ENCODE measurements at regions not wholly inside any gene's neighbourhood (a gene's known extent, or its start where the extent isn't known, plus 50 kb on each side); places are given as distances from the start of the nearest gene placed in this dataset.

DNA sequence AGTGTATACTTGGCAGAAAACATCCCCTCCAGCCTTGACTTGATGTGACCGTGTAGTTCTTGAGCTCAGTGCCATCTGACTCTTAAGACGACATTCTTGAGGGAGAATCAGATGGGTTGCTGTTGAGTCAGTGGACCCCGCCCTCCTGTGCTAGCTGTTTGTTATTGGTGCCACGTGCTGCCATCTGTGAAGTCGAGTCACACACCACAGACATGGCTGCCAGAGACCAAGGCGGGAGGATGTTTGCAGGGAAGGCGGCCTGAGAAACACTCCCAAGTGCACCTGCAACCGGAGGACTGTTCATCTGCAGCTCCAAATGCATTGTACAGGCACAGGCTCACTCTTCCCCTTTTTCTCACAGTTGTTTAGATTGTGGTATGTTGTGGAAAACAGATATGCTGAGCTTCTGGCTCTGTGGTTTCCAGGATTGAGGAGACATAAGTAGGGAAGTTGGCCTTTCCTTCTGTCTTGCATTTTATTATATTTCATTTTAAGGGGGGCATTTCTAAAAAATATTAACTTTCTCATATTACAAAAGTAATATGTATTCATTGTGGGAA, 345.3 kb upstream of the ZFP64 start:
- no peak for DNase-seq
- no peak for TF ChIP-seq CTCF (IDR thresholded peaks at IDR 0.05)
- no peak overlapping the region for H3K27ac Mint-ChIP-seq
- H3K9me3 Mint-ChIP-seq = peaks cover 44% of the 10 kb centered on the region
- peaks cover 4% of the 10 kb centered on the region; the same call in 1 of the 2 replicates for H3K36me3 Mint-ChIP-seq (ENCODE audit: low read depth)
- no peaks in the 10 kb centered on the region; the same call in 1 of the 2 replicates for H3K4me1 Mint-ChIP-seq (ENCODE audit: low read depth)
- H3K4me3 Mint-ChIP-seq = no peak overlapping the region
- no peaks in the 10 kb centered on the region; the same call in 1 of the 2 replicates for H3K27me3 Mint-ChIP-seq (ENCODE audit: insufficient read depth)

GRCh38 chr20:52536040-52536439, 344.5 kb upstream of the ZFP64 start:
- no peaks in the 10 kb centered on the region; the same call in 1 of the 2 replicates for H3K4me1 Mint-ChIP-seq (ENCODE audit: low read depth)
- no peak for DNase-seq
- no peak overlapping the region for H3K27ac Mint-ChIP-seq
- no peaks in the 10 kb centered on the region; the same call in 1 of the 2 replicates for H3K27me3 Mint-ChIP-seq (ENCODE audit: insufficient read depth)
- TF ChIP-seq CTCF (IDR thresholded peaks at IDR 0.05) = no peak
- peaks cover 44% of the 10 kb centered on the region for H3K9me3 Mint-ChIP-seq
- peaks cover 4% of the 10 kb centered on the region; the same call in 1 of the 2 replicates for H3K36me3 Mint-ChIP-seq (ENCODE audit: low read depth)
- H3K4me3 Mint-ChIP-seq = no peak overlapping the region

DNA sequence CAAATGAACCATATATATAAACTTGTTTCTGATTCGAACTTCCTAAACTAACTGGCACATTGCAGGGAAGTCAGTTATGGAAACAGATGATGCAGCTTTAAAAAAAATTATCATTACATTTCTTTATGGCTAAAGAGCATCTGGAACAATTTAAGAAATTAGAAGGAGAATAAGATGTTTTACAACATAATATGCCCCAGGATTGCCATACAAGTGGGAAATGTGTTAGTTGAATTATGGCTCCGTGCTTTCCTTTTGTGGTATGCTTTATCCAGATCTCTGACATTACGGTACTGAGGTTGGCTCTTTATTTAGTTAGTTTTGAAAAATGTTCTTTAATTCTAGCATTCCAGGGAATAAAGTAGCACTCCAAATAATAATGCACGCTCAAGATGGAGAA, 343.0 kb upstream of the ZFP64 start:
- no peak for TF ChIP-seq CTCF (IDR thresholded peaks at IDR 0.05)
- H3K27me3 Mint-ChIP-seq (ENCODE audit: insufficient read depth) = no peaks in the 10 kb centered on the region
- H3K4me1 Mint-ChIP-seq (ENCODE audit: low read depth) = peaks cover 6% of the 10 kb centered on the region; the same call in 1 of the 2 replicates
- no peak for DNase-seq
- no peak overlapping the region for H3K4me3 Mint-ChIP-seq
- H3K9me3 Mint-ChIP-seq = peaks cover 31% of the 10 kb centered on the region
- peaks cover 4% of the 10 kb centered on the region; the same call in 1 of the 2 replicates for H3K36me3 Mint-ChIP-seq (ENCODE audit: low read depth)
- no peak overlapping the region for H3K27ac Mint-ChIP-seq

DNA sequence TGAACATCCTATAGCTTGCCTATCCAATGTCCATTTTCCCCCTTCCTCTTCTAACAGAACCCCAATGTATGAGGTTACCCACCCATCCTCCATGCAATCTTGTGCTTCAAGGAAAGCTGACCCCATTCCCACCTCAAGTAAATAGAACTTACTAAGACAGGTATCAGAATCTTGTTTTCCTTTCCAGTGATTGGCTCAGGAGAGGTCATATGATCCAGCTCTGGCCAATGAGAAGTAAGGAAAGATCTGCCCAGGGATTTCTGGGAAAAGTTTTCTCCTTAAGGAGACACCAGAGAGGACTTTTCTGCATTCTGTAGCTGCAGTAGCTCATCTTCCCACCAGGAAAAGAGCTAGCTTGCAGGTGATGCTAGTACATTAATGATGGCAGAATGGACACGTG, 341.8 kb upstream of the ZFP64 start:
- H3K9me3 Mint-ChIP-seq = peaks cover 25% of the 10 kb centered on the region
- H3K4me3 Mint-ChIP-seq = no peak overlapping the region
- peaks cover 10% of the 10 kb centered on the region; the same call in 1 of the 2 replicates for H3K4me1 Mint-ChIP-seq (ENCODE audit: low read depth)
- TF ChIP-seq CTCF (IDR thresholded peaks at IDR 0.05) = no peak
- H3K27ac Mint-ChIP-seq = no peak overlapping the region
- DNase-seq = no peak
- H3K27me3 Mint-ChIP-seq (ENCODE audit: insufficient read depth) = no peaks in the 10 kb centered on the region
- peaks cover 4% of the 10 kb centered on the region; the same call in 1 of the 2 replicates for H3K36me3 Mint-ChIP-seq (ENCODE audit: low read depth)

DNA sequence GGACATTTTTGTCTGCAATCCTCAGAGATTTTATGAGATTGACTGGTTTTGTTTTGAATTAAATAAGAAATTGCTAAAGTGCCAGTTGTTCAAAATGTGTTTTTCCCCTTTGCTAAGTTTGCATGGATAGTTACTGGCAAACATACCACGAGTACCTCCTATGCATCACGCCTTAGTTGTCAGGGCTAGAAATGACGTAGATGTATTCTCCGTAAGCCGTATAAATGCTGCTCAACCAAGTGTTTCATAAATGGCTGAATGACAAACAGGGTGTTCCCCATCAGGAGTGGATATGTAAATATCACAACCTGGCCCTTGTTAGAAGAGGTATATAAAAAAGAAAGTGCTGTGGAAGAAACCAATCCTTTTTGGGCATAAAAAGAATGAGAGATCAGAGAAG, 341.1 kb upstream of the ZFP64 start:
- no peaks in the 10 kb centered on the region for H3K27me3 Mint-ChIP-seq (ENCODE audit: insufficient read depth)
- peaks cover 22% of the 10 kb centered on the region for H3K9me3 Mint-ChIP-seq
- no peak for TF ChIP-seq CTCF (IDR thresholded peaks at IDR 0.05)
- peaks cover 4% of the 10 kb centered on the region; the same call in 1 of the 2 replicates for H3K36me3 Mint-ChIP-seq (ENCODE audit: low read depth)
- DNase-seq = no peak
- H3K27ac Mint-ChIP-seq = no peak overlapping the region
- H3K4me1 Mint-ChIP-seq (ENCODE audit: low read depth) = peaks cover 10% of the 10 kb centered on the region; the same call in 1 of the 2 replicates
- no peak overlapping the region for H3K4me3 Mint-ChIP-seq
